H1 (cell line): ENCODE measurements at regions not wholly inside any gene's neighbourhood (a gene's known extent, or its start where the extent isn't known, plus 50 kb on each side); places are given as distances from the start of the nearest gene placed in this dataset.

Source experiments
- BRCA1 ChIP-seq: IDR thresholded peaks from 2 replicates; pipeline ENCODE4 v1.6.1; 2012; ENCODE audit warnings: low read depth, low read length, improper control_type of control experiment
- CREB1 ChIP-seq: IDR thresholded peaks from 2 replicates; pipeline ENCODE4 v1.6.1; 2012; ENCODE audit warnings: inconsistent platforms
- HDAC6 ChIP-seq: IDR thresholded peaks from one replicate; pipeline ENCODE4 v1.7.1; 2012; ENCODE audit warnings: low read depth, mild to moderate bottlenecking, inconsistent platforms, low read length, moderate library complexity
- KDM1A ChIP-seq: fragments of 200-600, 300-600 bp; sonication (generic); IDR thresholded peaks from 2 replicates; pipeline ENCODE4 v1.7.1; 2016; ENCODE audit warnings: mild to moderate bottlenecking, low read length, borderline replicate concordance
- RFX5 ChIP-seq: IDR thresholded peaks from 2 replicates; pipeline ENCODE4 v1.6.1; 2011; ENCODE audit warnings: low read depth, low read length, improper control_type of control experiment, borderline replicate concordance
- SIX5 ChIP-seq: IDR thresholded peaks from 2 replicates; pipeline ENCODE4 v1.6.1; 2011; ENCODE audit warnings: mild to moderate bottlenecking, low read depth, low read length
- TF ChIP-seq, protein P1 (sequence below): IDR thresholded peaks from 2 replicates; pipeline ENCODE4 v1.6.1; 2012; ENCODE audit warnings: inconsistent platforms

DNA sequence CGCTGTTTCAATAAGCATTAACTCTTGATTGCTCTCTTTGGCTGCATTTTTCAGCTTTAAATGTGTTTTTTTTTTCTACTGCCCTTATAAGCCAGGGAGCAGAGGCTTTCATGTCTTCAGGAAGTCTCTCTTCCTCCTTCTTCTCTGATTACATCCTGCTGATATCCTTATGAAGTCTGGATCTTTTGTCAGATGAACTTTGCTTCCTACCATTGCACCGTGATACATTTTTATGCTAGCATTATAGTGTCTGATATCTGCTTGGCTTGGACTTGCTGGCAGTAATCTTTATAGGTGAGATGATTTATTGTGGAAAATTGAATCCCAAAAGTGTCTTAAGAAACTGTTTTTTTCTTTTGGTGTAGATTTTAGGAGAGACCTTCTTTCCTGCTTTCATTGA, 160.4 kb upstream of the CFAP20DC start (continued):
- TF ChIP-seq CREB1: no peak
- TF ChIP-seq HDAC6: no peak
- TF ChIP-seq, protein P1, sequence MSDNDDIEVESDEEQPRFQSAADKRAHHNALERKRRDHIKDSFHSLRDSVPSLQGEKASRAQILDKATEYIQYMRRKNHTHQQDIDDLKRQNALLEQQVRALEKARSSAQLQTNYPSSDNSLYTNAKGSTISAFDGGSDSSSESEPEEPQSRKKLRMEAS: no peak
- TF ChIP-seq KDM1A: no peak
- TF ChIP-seq RFX5: no peak
- TF ChIP-seq SIX5: no peak
- no peak for TF ChIP-seq BRCA1
